Mucosa of rectum (tissue), 2 donors: ENCODE measurements at regions not wholly inside any gene's neighbourhood (a gene's known extent, or its start where the extent isn't known, plus 50 kb on each side); places are given as distances from the start of the nearest gene placed in this dataset.

ENCODE experiments used
- H3K27ac ChIP-seq, 2 donors: one replicate each; pipeline ENCODE4 v1.7.0; 2013; ENCODE audit warnings: inconsistent platforms in 2 of 2, low read depth in 2 of 2, low read length in 2 of 2
- H3K27me3 ChIP-seq, 2 donors: one replicate each; pipeline ENCODE4 v1.7.0; 2013; ENCODE audit warnings: low read length in 2 of 2; ENCODE audit not compliant: control insufficient read depth in 2 of 2, insufficient read depth in 2 of 2
- H3K36me3 ChIP-seq, 2 donors: one replicate each; pipeline ENCODE4 v1.7.0; 2013; ENCODE audit warnings: low read length in 2 of 2; ENCODE audit not compliant: control insufficient read depth in 2 of 2, insufficient read depth in 2 of 2
- H3K4me1 ChIP-seq, 2 donors: one replicate each; pipeline ENCODE4 v1.7.0; 2013; ENCODE audit warnings: low read length in 2 of 2, mild to moderate bottlenecking in 1 of 2; ENCODE audit not compliant: control insufficient read depth in 2 of 2, insufficient read depth in 2 of 2
- H3K4me3 ChIP-seq, 2 donors: one replicate each; pipeline ENCODE4 v1.7.0; 2013; ENCODE audit warnings: low read length in 2 of 2
- H3K9ac ChIP-seq, 2 donors: one replicate each; pipeline ENCODE4 v1.7.0; 2013; ENCODE audit warnings: low read length in 2 of 2, low read depth in 1 of 2, mild to moderate bottlenecking in 1 of 2
- H3K9me3 ChIP-seq, 2 donors: one replicate each; pipeline ENCODE4 v1.7.0; 2013; ENCODE audit warnings: low read length in 2 of 2; ENCODE audit not compliant: control insufficient read depth in 2 of 2
- donor health status: healthy.
- donor health status: Normal muscosa, but diverticular disease.

DNA sequence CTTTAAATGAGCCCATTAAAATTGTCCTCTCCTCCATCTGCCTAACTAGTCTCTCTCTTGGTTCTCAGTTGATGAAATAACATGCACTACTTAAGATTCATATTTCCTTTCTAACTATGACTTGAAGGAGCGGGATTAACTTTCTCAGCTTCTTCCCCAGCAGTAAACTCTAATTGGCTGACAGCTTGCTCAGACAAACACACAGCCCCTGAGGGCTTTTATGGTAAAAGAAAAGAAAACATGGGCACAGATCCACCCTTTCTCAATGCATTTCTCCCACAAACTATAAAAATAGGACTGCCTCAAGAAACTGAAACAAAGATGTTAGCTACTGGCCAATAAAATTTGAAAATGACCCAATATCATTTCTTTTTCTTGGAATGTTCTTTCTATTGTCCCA, 703.1 kb downstream of the ADGRL2 start:
- no peaks in the 10 kb centered on the region for H3K36me3 ChIP-seq
- no peaks in the 10 kb centered on the region for H3K4me1 ChIP-seq
- H3K27ac ChIP-seq = no peak overlapping the region
- H3K27me3 ChIP-seq = no peaks in the 10 kb centered on the region
- no peak overlapping the region for H3K4me3 ChIP-seq
- H3K9ac ChIP-seq = no peak overlapping the region
- no peaks in the 10 kb centered on the region for H3K9me3 ChIP-seq

DNA sequence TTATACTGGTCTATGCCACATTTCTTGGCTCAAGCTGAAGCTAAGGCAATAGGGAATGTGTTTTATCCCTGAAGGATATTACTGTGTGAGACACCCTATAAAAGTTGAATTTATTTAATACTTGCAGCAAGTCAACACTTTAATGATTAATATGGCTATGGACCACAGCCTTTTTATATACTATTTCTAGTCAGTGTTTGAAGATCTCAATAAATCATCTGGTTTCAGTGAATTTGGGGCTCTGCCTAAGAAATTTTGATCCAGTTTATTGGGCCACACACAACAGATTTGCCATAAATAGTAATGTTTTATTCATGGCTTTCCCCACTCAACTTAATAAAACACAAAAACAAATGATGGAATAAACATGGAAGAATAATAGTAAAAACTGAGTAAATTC, 698.3 kb downstream of the ADGRL2 start:
- H3K27me3 ChIP-seq = no peaks in the 10 kb centered on the region
- no peaks in the 10 kb centered on the region for H3K4me1 ChIP-seq
- H3K9me3 ChIP-seq = no peaks in the 10 kb centered on the region
- H3K27ac ChIP-seq = no peak overlapping the region
- H3K4me3 ChIP-seq = no peak overlapping the region
- no peak overlapping the region for H3K9ac ChIP-seq
- H3K36me3 ChIP-seq = no peaks in the 10 kb centered on the region

DNA sequence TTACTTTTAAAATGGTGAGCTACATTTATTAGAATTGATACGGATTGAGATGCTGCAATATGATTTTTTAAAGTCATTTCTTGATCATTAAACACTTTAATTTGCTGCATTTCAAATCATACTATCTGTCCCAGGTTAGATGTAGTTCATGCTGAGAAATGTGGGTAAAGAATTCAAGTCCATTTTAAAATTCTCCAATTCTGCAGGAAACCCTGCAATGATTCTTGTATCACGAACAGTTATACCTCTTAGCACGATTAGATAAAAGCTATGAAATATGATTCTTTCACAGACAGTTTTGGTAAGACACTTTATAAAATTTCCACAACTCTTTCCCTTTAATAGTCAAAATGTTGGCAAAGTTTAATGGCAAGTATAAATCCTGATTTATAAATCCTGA, 693.4 kb downstream of the ADGRL2 start:
- no peak overlapping the region for H3K4me3 ChIP-seq
- H3K9ac ChIP-seq = no peak overlapping the region
- H3K9me3 ChIP-seq = no peaks in the 10 kb centered on the region
- H3K36me3 ChIP-seq = no peaks in the 10 kb centered on the region
- H3K27me3 ChIP-seq = no peaks in the 10 kb centered on the region
- no peaks in the 10 kb centered on the region for H3K4me1 ChIP-seq
- H3K27ac ChIP-seq = no peak overlapping the region

DNA sequence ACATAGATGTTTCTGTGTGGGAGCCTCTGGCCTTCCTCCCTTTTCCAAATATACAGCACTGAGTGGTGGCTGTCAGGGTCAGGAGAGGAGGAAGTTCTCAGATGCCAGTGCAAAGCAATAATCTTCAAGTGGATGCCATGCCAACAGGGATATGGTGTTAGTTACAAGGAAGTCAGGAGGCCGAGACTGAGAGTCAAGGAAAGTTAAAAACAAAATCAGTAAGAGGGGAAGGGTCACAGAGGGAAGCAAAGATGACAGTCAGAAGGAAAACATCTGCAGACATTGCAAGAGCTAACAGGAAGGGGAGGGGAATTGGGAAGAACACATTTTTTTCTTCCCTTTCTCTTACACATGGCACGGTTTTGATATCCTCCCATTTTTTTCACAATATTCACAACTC, 691.4 kb downstream of the ADGRL2 start:
- Histone ChIP-seq H3K4me1 (no peaks in the 10 kb centered on the region), H3K9me3 (no peaks in the 10 kb centered on the region), H3K27me3 (no peaks in the 10 kb centered on the region), H3K36me3 (no peaks in the 10 kb centered on the region), H3K4me3 (no peak overlapping the region), H3K27ac (no peak overlapping the region), H3K9ac (no peak overlapping the region)

DNA sequence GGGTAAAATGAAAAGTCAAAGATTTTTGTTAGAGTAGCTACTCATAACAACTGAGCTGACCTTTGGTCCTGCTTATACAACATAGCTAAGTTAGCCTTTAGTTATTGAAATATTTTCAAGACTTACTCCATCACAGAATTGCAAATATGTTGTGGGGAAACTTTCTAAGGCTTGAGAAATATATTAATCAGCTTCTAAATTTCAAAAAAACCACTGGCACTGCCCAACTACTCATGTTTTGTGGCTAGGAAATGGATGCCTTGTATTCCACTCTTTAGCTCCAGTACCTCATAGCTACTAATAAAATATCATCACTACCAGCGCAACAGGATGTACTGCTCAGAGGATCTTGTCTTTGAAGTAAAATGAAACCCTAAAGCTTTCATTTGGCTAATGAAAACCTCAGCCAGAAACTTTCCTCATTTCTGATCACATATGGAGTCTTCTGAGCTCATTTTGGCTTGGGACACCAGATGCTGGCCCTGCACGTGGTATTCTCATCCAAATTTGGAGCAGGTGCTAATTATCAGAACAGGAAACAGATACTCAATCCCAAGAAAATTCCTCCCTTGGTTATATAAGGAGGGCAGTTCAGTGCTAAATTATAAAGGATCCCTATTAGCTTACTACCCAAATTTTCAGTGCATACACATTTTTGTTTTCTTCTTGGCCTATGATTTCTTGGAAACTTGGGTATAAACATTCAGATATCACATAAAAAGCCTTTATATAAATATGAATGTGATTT, 690.7 kb downstream of the ADGRL2 start:
- Histone ChIP-seq H3K9ac (no peak overlapping the region), H3K4me3 (no peak overlapping the region), H3K4me1 (no peaks in the 10 kb centered on the region), H3K27ac (no peak overlapping the region), H3K36me3 (no peaks in the 10 kb centered on the region), H3K9me3 (no peaks in the 10 kb centered on the region), H3K27me3 (no peaks in the 10 kb centered on the region)

DNA sequence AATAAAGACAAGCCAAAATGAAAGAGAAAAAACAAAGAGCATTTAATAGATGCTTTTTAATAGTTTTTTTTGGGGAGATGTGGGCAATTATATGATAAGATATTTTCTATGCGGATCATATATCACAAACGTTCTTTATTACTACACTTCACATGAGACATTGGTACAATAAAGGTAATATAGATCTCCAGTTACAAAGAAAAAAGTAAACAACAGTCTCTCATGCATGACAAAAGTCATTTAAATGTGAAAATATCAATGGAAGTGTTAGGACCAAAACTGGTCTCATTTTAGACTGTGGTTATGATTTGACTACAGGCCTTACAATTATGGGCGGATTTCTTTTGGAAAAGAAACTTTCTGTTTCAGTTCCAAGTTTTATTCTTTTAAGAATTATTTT, 687.0 kb downstream of the ADGRL2 start:
- H3K9ac ChIP-seq = no peak overlapping the region
- H3K36me3 ChIP-seq = no peaks in the 10 kb centered on the region
- H3K27me3 ChIP-seq = no peaks in the 10 kb centered on the region
- H3K9me3 ChIP-seq = no peaks in the 10 kb centered on the region
- H3K4me3 ChIP-seq = no peak overlapping the region
- no peak overlapping the region for H3K27ac ChIP-seq
- H3K4me1 ChIP-seq = no peaks in the 10 kb centered on the region

DNA sequence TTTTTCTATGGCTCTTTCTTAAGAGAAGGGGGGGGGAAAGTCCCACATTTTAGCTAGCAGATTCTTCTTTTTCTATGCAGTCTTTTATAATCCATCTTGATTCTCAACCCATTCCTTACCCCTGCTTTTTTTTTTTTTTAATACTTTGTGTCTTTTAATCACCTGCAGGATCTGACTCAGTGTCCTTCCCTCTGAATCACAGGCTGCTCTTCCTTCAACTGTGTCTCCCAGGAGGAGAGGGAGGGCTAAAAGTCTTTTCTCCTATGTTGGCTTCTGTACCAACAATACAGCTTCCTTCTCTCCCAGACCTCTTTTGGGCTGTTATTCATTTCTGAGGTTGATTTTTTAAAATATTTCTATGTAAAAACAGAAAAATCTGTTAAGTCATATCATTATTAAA, 686.2 kb downstream of the ADGRL2 start:
- no peaks in the 10 kb centered on the region for H3K27me3 ChIP-seq
- H3K36me3 ChIP-seq = no peaks in the 10 kb centered on the region
- no peak overlapping the region for H3K27ac ChIP-seq
- no peaks in the 10 kb centered on the region for H3K9me3 ChIP-seq
- H3K4me1 ChIP-seq = no peaks in the 10 kb centered on the region
- no peak overlapping the region for H3K4me3 ChIP-seq
- H3K9ac ChIP-seq = no peak overlapping the region

DNA sequence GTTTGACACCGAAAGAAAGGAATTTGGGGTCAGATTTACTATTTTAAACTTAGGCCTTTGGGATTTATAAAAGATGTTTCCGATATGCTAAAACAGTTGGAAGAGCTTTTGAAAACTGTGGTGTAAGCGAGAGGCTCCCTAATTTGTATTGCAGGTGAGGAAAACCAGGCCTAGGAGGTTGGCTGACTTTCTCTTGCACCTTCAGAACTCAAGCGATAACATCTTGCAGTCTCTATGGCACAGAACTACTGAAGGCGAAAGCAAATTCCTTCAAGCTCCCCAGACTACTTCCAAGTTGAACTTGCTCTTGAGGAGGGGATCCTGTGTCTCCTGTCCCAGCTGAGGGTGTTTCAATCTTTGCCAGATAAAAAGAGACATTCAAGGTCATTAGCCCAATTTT, 685.7 kb downstream of the ADGRL2 start:
- no peak overlapping the region for H3K4me3 ChIP-seq
- H3K27me3 ChIP-seq = no peaks in the 10 kb centered on the region
- H3K4me1 ChIP-seq = no peaks in the 10 kb centered on the region
- no peak overlapping the region for H3K27ac ChIP-seq
- H3K36me3 ChIP-seq = no peaks in the 10 kb centered on the region
- H3K9ac ChIP-seq = no peak overlapping the region
- H3K9me3 ChIP-seq = no peaks in the 10 kb centered on the region

DNA sequence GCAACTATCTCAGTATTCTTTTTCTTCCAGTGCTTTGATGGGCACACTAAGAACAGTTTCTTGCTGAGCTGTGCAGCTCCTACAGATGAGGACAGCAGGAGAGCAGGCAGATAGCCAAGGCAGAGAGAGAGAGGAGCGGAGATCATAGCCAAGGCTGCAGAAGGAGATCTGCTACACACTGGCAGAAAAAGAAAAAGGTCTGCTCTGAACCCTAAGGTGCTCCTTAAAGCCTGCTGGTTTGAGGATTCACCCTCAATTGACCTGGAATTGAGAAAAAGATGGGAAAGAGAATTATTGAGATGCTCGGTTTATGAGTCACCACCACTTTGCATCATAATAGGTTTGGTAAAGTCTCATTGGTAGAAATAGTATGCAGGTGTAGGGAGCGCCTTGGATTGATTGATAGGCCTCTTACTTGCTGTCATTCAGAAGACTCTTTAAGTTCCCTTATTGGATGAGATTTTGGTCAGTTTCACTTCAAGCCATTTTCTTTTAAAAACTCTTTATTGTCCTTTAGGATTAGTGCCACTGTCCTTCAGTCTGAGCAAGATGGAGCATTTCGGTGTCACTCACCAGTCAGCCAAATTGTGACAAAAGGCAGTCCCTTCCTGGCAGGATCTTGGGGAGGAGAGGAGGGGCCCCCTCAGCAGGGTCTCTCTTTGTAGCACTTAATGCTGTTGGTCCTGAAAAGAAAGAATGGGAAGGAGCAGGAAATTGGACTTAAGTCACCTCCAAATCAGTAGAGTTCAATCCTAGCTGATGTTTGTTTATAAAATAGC, 685.0 kb downstream of the ADGRL2 start:
- Histone ChIP-seq H3K27me3 (no peaks in the 10 kb centered on the region), H3K9me3 (no peaks in the 10 kb centered on the region), H3K4me1 (no peaks in the 10 kb centered on the region), H3K36me3 (no peaks in the 10 kb centered on the region), H3K4me3 (no peak overlapping the region), H3K9ac (no peak overlapping the region), H3K27ac (no peak overlapping the region)

DNA sequence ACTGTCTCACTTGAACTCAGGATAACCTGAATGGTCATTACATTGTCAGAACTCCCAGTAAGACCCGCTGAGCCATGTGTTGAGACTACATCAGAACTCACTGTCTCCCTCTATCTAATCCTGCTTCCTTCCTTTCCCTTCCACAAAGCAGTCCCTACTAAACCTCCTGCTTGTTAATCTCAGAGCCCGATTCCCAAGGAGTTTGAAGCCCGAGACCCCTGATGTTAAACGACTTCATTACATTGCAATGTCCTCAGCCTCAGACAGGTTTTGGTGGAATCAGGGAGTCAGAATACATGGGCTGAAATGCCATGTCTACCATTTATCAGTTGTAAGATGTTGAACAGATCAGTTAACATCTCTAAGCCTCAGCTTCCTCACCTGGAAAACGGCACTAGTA, 682.4 kb downstream of the ADGRL2 start:
- no peaks in the 10 kb centered on the region for H3K4me1 ChIP-seq
- no peaks in the 10 kb centered on the region for H3K9me3 ChIP-seq
- H3K4me3 ChIP-seq = no peak overlapping the region
- H3K36me3 ChIP-seq = no peaks in the 10 kb centered on the region
- no peaks in the 10 kb centered on the region for H3K27me3 ChIP-seq
- no peak overlapping the region for H3K27ac ChIP-seq
- no peak overlapping the region for H3K9ac ChIP-seq
